ENCODE measurements at regions not wholly inside any gene's neighbourhood (a gene's known extent, or its start where the extent isn't known, plus 50 kb on each side); places are given as distances from the start of the nearest gene placed in this dataset.
"Not testable (repeated sequence)": the region's sequence is repeated elsewhere in the genome, so short reads cannot be mapped to it uniquely, and the experiment has no call there.

- H3K27me3 ChIP-seq (ENCODE audit: insufficient read depth, low read length), result no peaks in the 10 kb centered on the region; the same call in 1 of the 2 replicates
- TF ChIP-seq CTCF (IDR thresholded peaks at IDR 0.05; ENCODE audit: low read length) (no peak), EZH2 (IDR thresholded peaks at IDR 0.05; ENCODE audit: borderline replicate concordance, low read length) (no peak)
- H3K4me2 ChIP-seq (ENCODE audit: low read length), result no peak overlapping the region
- H3K4me3 ChIP-seq (ENCODE audit: low read depth, low read length, poor library complexity, severe bottlenecking), result no peak overlapping the region
- no peaks in the 10 kb centered on the region for H4K20me1 ChIP-seq (ENCODE audit: insufficient read depth, low read length)
- H3K27ac ChIP-seq (ENCODE audit: low read depth, low read length, poor library complexity, severe bottlenecking), result no peak overlapping the region
- no peak overlapping the region for H2AFZ ChIP-seq (ENCODE audit: low read length)
- H3K9ac ChIP-seq (ENCODE audit: low read length), result no peak overlapping the region
- no peaks in the 10 kb centered on the region for H3K4me1 ChIP-seq (ENCODE audit: insufficient read depth, low read length, severe bottlenecking)
- no peaks in the 10 kb centered on the region for H3K9me2 ChIP-seq (ENCODE audit: low read depth, low read length)
- H3K9me3 ChIP-seq (ENCODE audit: low read length), result no peaks in the 10 kb centered on the region
- no peaks in the 10 kb centered on the region for H3K36me3 ChIP-seq (ENCODE audit: insufficient read depth, low read length)
- no peaks in the 10 kb centered on the region for H3K79me2 ChIP-seq (ENCODE audit: insufficient read depth, low read length)
- H3F3A ChIP-seq (ENCODE audit: insufficient read depth, low read length), result no peaks in the 10 kb centered on the region
Measured at GRCh38 chr14:24701062-24701461, 67.1 kb upstream of the GZMB start.

- H3K9me2 ChIP-seq (ENCODE audit: low read depth, low read length), result no peaks in the 10 kb centered on the region
- H3K36me3 ChIP-seq (ENCODE audit: insufficient read depth, low read length), result no peaks in the 10 kb centered on the region
- no peak overlapping the region for H3K9ac ChIP-seq (ENCODE audit: low read length)
- no peaks in the 10 kb centered on the region for H4K20me1 ChIP-seq (ENCODE audit: insufficient read depth, low read length)
- H2AFZ ChIP-seq (ENCODE audit: low read length), result no peak overlapping the region
- no peak for TF ChIP-seq EZH2 (IDR thresholded peaks at IDR 0.05; ENCODE audit: borderline replicate concordance, low read length)
- TF ChIP-seq CTCF (IDR thresholded peaks at IDR 0.05; ENCODE audit: low read length), result no peak
- no peak overlapping the region for H3K4me3 ChIP-seq (ENCODE audit: low read depth, low read length, poor library complexity, severe bottlenecking)
- no peaks in the 10 kb centered on the region for H3K4me1 ChIP-seq (ENCODE audit: insufficient read depth, low read length, severe bottlenecking)
- no peaks in the 10 kb centered on the region for H3K79me2 ChIP-seq (ENCODE audit: insufficient read depth, low read length)
- no peaks in the 10 kb centered on the region; the same call in 1 of the 2 replicates for H3K27me3 ChIP-seq (ENCODE audit: insufficient read depth, low read length)
- no peaks in the 10 kb centered on the region for H3F3A ChIP-seq (ENCODE audit: insufficient read depth, low read length)
- H3K27ac ChIP-seq (ENCODE audit: low read depth, low read length, poor library complexity, severe bottlenecking), result no peak overlapping the region
- no peak overlapping the region for H3K4me2 ChIP-seq (ENCODE audit: low read length)
- H3K9me3 ChIP-seq (ENCODE audit: low read length), result no peaks in the 10 kb centered on the region
Measured at GRCh38 chr14:24700511-24700910, 66.5 kb upstream of the GZMB start.

- Histone ChIP-seq H3K9me2 (ENCODE audit: low read depth, low read length) (no peaks in the 10 kb centered on the region), H3K36me3 (ENCODE audit: insufficient read depth, low read length) (no peaks in the 10 kb centered on the region), H3K9ac (ENCODE audit: low read length) (no peak overlapping the region), H4K20me1 (ENCODE audit: insufficient read depth, low read length) (no peaks in the 10 kb centered on the region), H3K4me2 (ENCODE audit: low read length) (no peak overlapping the region), H3K27ac (ENCODE audit: low read depth, low read length, poor library complexity, severe bottlenecking) (no peak overlapping the region), H3K27me3 (ENCODE audit: insufficient read depth, low read length) (no peaks in the 10 kb centered on the region; the same call in 1 of the 2 replicates), H3K4me3 (ENCODE audit: low read depth, low read length, poor library complexity, severe bottlenecking) (no peak overlapping the region), H2AFZ (ENCODE audit: low read length) (no peak overlapping the region), H3K4me1 (ENCODE audit: insufficient read depth, low read length, severe bottlenecking) (no peaks in the 10 kb centered on the region), H3K79me2 (ENCODE audit: insufficient read depth, low read length) (no peaks in the 10 kb centered on the region), H3K9me3 (ENCODE audit: low read length) (no peaks in the 10 kb centered on the region), H3F3A (ENCODE audit: insufficient read depth, low read length) (no peaks in the 10 kb centered on the region)
- TF ChIP-seq EZH2 (IDR thresholded peaks at IDR 0.05; ENCODE audit: borderline replicate concordance, low read length), result no peak
- TF ChIP-seq CTCF (IDR thresholded peaks at IDR 0.05; ENCODE audit: low read length), result no peak
Measured at GRCh38 chr14:24699052-24699451, 65.1 kb upstream of the GZMB start.

GRCh38 chr14:24696280-24696920 is 62.4 kb upstream of the GZMB start:
- not testable (repeated sequence) for H3K27me3 ChIP-seq (ENCODE audit: insufficient read depth, low read length); H3K79me2 ChIP-seq (ENCODE audit: insufficient read depth, low read length); H3K27ac ChIP-seq (ENCODE audit: low read depth, low read length, poor library complexity, severe bottlenecking); H2AFZ ChIP-seq (ENCODE audit: low read length); H3K4me3 ChIP-seq (ENCODE audit: low read depth, low read length, poor library complexity, severe bottlenecking); H3K9me2 ChIP-seq (ENCODE audit: low read depth, low read length); H3K4me1 ChIP-seq (ENCODE audit: insufficient read depth, low read length, severe bottlenecking); H3F3A ChIP-seq (ENCODE audit: insufficient read depth, low read length); H3K9me3 ChIP-seq (ENCODE audit: low read length); H4K20me1 ChIP-seq (ENCODE audit: insufficient read depth, low read length); H3K36me3 ChIP-seq (ENCODE audit: insufficient read depth, low read length); H3K4me2 ChIP-seq (ENCODE audit: low read length); H3K9ac ChIP-seq (ENCODE audit: low read length)

All from OCI-LY1 (cell line).